ENCODE measurements at regions not wholly inside any gene's neighbourhood (a gene's known extent, or its start where the extent isn't known, plus 50 kb on each side); places are given as distances from the start of the nearest gene placed in this dataset.

DNA sequence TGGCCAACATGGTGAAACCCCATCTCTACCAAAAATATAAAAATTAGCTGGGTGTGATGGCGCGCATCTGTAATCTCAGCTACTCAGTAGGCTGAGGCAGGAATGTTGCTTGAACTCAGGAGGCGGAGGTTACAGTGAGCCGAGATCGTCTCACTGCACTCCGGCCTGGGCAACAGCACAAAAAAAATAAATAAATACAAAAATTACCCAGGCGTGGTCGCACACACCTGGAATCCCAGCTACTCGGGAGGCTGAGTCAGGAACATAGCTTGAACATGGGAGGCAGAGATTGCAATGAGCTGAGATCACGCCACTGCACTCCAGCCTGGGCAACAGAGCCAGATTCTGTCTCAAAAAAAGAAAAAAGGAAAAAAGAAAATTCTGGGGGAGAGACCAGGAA is 80.1 kb downstream of the PHETA1 start:
- Mint-ChIP-seq H3K9me3 (peaks cover 0 to 4% (median 0%) of the 10 kb centered on the region in 9 donors), H3K27me3 (peaks cover 0 to 4% (median 0%) of the 10 kb centered on the region in 5 donors), H3K27ac (no peak overlapping the region), H3K4me3 (no peak overlapping the region), H3K4me1 (no peaks in the 10 kb centered on the region), H3K36me3 (peaks cover 0 to 4% (median 0%) of the 10 kb centered on the region in 3 donors)
- no peak for DNase-seq
- ATAC-seq = no peak
- POLR2A ChIA-PET = no interaction called here

DNA sequence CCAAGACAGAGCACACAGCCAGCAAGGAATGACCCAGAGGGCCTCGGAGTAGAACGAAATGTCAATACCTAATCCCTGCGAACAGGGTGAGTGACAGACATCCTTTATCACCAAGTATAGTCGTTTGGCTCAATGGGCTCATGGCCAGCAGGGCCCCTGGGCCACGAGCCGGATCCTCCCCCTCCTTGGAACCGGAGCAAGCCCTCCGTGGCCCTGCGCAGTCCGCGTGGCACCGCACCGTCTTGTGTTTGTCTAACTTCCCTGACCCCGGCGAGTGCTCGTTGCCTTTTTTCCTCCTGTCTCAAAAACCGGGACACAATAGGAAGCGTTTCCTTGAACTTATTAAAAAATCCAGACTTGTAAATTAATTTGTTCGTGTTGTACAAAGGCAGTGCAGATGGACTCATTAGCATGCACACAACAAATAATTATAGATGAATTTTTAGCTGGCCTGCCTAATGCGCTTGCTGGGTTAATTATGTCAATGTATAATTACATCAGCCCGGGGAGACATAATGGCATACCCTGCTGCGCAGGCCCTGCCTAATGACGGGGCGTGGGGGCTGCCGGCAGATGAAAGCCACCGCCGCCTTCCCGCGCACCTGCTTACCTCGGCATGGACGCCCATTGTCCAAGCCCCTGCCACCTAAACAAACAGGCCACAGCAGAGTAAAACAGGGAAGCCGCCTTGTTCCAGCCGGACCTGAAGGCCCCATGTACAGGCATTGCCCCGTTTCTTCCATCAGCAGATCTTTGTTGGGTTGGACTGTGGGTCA is 81.6 kb downstream of the PHETA1 start:
- no peak for DNase-seq
- Mint-ChIP-seq H3K27me3 (peaks cover 0 to 4% (median 0%) of the 10 kb centered on the region in 5 donors), H3K4me3 (no peak overlapping the region), H3K27ac (no peak overlapping the region), H3K9me3 (peaks cover 0 to 4% (median 0%) of the 10 kb centered on the region in 9 donors), H3K36me3 (peaks cover 0 to 4% (median 0%) of the 10 kb centered on the region in 3 donors), H3K4me1 (no peaks in the 10 kb centered on the region)
- no peak for ATAC-seq
- POLR2A ChIA-PET = no interaction called here

DNA sequence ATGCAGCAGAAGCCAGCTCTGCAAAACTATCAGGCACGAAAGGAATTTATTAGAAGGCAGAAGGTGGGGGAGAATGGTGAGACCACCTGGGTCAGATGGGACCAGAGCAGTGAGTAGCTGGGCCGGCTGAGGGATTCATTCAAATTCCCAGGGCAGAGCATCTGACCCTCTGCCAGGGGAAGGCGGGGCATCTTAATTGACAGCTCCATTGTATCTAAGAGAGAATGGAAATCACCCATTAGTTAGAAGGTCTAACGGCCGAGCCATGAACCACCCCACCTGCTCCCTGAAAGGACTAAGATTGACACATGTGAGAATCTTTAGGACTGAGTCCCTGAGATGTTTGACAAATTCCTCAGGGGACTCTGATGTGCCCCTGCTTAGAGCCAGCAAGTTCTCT is 83.7 kb downstream of the PHETA1 start:
- POLR2A ChIA-PET = no interaction called here
- no peak for ATAC-seq
- Mint-ChIP-seq H3K4me3 (no peak overlapping the region), H3K9me3 (peaks cover 0 to 18% (median 11%) of the 10 kb centered on the region in 9 donors), H3K36me3 (peaks cover 3 to 15% (median 3%) of the 10 kb centered on the region in 3 donors), H3K27ac (peak overlapping the region in 1 of 10 donors; percentile 44), H3K4me1 (no peaks in the 10 kb centered on the region), H3K27me3 (peaks cover 1 to 17% (median 14%) of the 10 kb centered on the region in 5 donors)
- DNase-seq = no peak

DNA sequence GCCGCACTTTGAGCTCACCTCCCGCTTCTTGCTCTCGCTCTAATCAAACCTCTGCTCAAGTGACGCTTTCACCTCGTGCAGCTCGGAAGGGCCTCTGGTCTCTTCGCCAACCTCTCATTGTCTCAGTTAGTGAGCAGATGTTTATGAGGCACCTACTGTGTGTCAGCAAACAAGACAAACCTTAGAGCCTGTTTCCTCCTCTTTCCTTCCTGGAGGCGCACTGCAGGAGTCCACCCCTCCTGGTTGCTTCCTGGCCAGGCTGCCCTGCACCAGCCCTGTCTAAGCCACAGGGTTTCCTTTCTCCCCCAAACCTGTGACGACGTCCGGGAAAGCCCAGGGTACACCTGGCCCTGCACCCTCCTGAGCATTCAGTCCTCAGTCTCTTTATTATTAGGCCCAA is 84.2 kb downstream of the PHETA1 start:
- peaks cover 1 to 17% (median 14%) of the 10 kb centered on the region in 5 donors for H3K27me3 Mint-ChIP-seq
- peak overlapping the region in 2 of 10 donors; percentile 44 to 70 for H3K27ac Mint-ChIP-seq
- no peak for DNase-seq
- no peak for ATAC-seq
- H3K36me3 Mint-ChIP-seq = peaks cover 3 to 15% (median 3%) of the 10 kb centered on the region in 3 donors
- peaks cover 0 to 20% (median 11%) of the 10 kb centered on the region in 9 donors for H3K9me3 Mint-ChIP-seq
- H3K4me3 Mint-ChIP-seq = no peak overlapping the region
- POLR2A ChIA-PET = no interaction called here
- no peaks in the 10 kb centered on the region for H3K4me1 Mint-ChIP-seq

DNA sequence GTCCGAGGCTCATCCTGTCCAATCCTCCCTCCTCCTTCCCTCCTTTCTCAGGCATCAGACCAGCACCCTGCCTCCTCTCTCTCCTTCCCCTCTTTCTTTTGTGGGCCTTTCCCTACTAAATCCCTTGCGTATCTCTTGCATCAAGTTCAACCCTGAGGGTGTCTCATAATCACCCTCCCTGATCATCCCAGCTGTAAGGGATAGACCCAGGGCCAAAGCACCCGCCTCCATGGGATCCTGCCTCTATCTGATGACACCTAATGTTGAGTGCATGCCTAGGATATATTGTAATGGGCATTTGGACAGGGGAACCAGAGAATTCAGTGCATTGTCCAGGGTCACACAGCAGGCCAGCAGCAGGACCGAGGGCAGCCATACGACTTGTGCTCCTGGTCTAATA is 84.9 kb downstream of the PHETA1 start:
- Mint-ChIP-seq H3K9me3 (peaks cover 0 to 20% (median 11%) of the 10 kb centered on the region in 9 donors), H3K4me3 (no peak overlapping the region), H3K4me1 (no peaks in the 10 kb centered on the region), H3K27ac (no peak overlapping the region), H3K36me3 (peaks cover 3 to 15% (median 3%) of the 10 kb centered on the region in 3 donors), H3K27me3 (peaks cover 1 to 20% (median 18%) of the 10 kb centered on the region in 5 donors)
- no peak for DNase-seq
- ATAC-seq = no peak
- POLR2A ChIA-PET = no interaction called here

DNA sequence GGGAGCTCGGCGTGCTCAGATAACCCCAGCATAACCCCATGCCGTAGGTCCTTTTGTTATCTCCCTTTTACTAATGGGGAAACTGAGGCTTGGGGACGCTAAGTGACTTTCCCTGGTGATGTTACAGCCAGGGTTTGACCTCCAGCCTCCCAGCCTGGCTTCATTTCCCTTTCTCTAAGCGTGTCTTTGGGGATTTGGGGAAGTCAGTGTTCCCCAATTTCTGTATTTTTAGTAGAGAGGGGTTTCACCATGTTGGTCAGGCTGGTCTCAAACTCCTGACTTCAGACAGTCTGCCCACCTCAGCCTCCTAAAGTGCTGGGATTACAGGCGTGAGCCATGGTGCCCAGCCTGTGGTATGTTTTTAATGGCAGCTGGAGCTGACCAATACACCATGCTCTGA is 85.4 kb downstream of the PHETA1 start:
- H3K4me3 Mint-ChIP-seq = no peak overlapping the region
- no peak overlapping the region for H3K27ac Mint-ChIP-seq
- H3K36me3 Mint-ChIP-seq = peaks cover 3 to 15% (median 3%) of the 10 kb centered on the region in 3 donors
- no peak for ATAC-seq
- DNase-seq = no peak
- no peaks in the 10 kb centered on the region for H3K4me1 Mint-ChIP-seq
- POLR2A ChIA-PET = no interaction called here
- peaks cover 1 to 23% (median 22%) of the 10 kb centered on the region in 5 donors for H3K27me3 Mint-ChIP-seq
- peaks cover 0 to 20% (median 12%) of the 10 kb centered on the region in 9 donors for H3K9me3 Mint-ChIP-seq

DNA sequence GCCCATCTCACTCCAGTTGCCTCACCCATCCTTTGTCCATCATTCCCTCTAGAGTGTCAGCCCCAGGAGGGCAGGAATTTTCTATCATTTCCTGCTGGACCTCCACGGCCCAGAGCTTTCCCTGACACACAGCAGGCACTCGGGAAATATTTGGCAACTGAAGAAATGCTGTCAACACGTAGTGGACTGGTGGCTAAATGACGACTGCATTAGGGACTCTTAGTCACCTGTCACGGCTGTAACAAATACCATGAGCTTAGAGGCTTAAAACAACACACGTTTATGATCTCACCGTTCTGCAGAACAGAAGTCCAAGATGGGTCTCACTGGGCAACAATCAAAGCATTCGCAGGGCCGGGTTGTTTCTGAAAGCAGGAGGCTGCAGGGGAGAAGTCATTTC is 91.3 kb downstream of the PHETA1 start:
- ATAC-seq = no peak
- peaks cover 3 to 15% (median 3%) of the 10 kb centered on the region in 3 donors for H3K36me3 Mint-ChIP-seq
- no peak overlapping the region for H3K27ac Mint-ChIP-seq
- H3K9me3 Mint-ChIP-seq = peaks cover 0 to 20% (median 11%) of the 10 kb centered on the region in 9 donors
- H3K4me3 Mint-ChIP-seq = no peak overlapping the region
- no peak for DNase-seq
- H3K27me3 Mint-ChIP-seq = peaks cover 6 to 32% (median 21%) of the 10 kb centered on the region in 5 donors
- POLR2A ChIA-PET = no interaction called here
- H3K4me1 Mint-ChIP-seq = peaks cover 0 to 2% (median 0%) of the 10 kb centered on the region in 4 donors

DNA sequence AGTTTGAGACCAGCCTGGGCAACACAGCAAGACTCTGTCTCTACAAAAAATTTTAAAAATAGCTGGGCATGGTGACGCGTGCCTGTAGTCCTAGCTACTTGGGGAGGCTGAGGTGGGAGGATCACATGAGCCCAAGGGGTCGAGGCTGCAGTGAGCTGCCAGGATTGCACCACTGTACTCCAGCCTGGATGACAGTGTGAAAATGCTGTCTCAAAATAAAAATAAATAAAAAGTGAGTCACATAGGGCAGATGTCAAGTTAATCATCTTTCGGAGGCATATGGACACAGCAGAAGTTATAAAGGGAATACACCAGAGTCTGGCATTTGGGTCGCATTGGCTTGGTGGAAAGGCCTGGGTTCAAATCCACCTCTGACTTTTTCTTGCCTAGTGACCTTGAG is 92.7 kb downstream of the PHETA1 start:
- peaks cover 6 to 26% (median 15%) of the 10 kb centered on the region in 5 donors for H3K27me3 Mint-ChIP-seq
- H3K4me1 Mint-ChIP-seq = peaks cover 0 to 5% (median 0%) of the 10 kb centered on the region in 4 donors
- POLR2A ChIA-PET = no interaction called here
- no peak overlapping the region for H3K27ac Mint-ChIP-seq
- no peak overlapping the region for H3K4me3 Mint-ChIP-seq
- peaks cover 0 to 13% (median 6%) of the 10 kb centered on the region in 9 donors for H3K9me3 Mint-ChIP-seq
- peaks cover 1 to 8% (median 1%) of the 10 kb centered on the region in 3 donors for H3K36me3 Mint-ChIP-seq
- ATAC-seq (no peak), DNase-seq (no peak)

DNA sequence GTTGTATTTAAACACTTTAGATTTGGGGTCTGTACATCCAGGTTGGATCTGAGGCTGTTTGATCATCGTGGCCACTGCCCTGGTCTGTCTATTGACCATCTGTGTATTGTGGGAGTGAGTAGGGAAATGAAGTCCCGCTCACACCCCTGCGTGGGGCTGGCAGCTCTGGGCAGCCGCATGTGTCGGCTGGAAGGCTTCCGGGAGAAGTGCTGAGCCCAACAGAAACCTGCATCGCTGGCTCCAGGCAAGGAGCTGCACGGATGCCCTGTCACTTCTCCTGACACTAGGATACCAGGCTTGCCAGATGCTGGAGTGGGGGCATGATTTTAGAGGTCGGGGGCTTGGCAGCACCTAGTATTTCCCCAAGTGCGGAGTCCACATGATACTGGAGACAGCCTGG is 93.6 kb downstream of the PHETA1 start:
- peaks cover 0 to 4% (median under 1%) of the 10 kb centered on the region in 9 donors for H3K9me3 Mint-ChIP-seq
- no peak overlapping the region for H3K4me3 Mint-ChIP-seq
- POLR2A ChIA-PET = no interaction called here
- H3K27ac Mint-ChIP-seq = no peak overlapping the region
- peaks cover 0 to 5% (median 0%) of the 10 kb centered on the region in 4 donors for H3K4me1 Mint-ChIP-seq
- H3K27me3 Mint-ChIP-seq = peaks cover 6 to 27% (median 15%) of the 10 kb centered on the region in 5 donors
- DNase-seq (no peak), ATAC-seq (no peak)
- no peaks in the 10 kb centered on the region for H3K36me3 Mint-ChIP-seq

DNA sequence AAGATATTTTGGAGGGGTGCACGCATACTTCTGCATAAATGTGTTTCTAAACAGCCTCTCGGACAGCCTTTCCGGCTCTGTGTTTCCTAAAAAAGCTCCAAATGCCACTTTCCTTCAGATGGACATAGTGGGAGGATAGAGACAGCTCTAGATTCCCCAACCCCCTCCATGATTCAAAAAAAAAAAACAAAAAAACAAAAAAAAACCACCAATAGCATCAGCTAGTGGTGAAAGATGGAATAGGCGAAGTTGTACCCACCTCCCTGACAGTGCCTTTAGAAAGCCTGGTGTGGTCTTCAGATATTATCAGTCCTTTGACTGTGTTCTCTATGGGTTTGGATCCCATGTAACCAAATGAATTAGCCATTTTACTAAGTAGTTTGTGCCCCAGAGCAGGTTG is 94.1 kb downstream of the PHETA1 start:
- Mint-ChIP-seq H3K27me3 (peaks cover 6 to 32% (median 18%) of the 10 kb centered on the region in 5 donors), H3K36me3 (no peaks in the 10 kb centered on the region), H3K4me3 (no peak overlapping the region), H3K27ac (no peak overlapping the region), H3K9me3 (peaks cover 0 to 4% (median 0%) of the 10 kb centered on the region in 9 donors), H3K4me1 (peaks cover 0 to 5% (median 0%) of the 10 kb centered on the region in 4 donors)
- POLR2A ChIA-PET = no interaction called here
- no peak for ATAC-seq
- no peak for DNase-seq

DNA sequence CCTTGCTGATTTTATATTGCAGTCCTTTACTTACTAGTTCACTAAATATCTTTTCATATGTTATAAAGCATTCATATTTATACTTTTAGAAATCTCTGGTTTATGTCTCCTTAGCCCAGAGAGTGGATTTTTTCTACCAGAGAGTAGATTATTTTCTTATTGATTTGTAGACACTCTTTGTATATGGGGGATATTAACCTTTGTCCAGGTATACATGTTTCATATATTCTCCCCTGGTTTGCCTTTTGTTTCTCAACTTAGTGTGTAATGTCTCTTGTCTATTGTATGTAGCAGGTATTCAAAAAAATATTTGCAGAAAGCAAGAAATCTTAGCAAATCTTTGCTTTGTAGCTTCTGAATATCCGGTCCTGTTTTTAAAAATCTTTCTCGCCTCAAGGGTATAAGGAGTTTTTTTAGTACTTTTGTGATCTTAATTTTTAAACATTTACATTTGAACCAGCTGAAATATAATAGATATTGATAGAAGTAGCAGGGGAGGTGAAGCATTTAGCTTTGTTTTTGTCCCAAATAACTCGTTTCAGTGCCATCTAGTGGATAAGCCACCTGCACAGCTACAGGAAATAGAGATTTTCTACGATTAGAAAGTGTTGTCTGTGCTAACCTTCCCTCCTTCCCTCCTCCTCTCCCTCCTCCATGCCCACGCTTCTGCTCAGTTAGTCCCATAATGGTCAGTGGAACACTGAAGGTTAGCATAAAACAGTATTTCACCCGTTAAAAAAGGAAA is 97.0 kb downstream of the PHETA1 start:
- peak overlapping the region in 2 of 10 donors; percentile 13 to 39 for H3K27ac Mint-ChIP-seq
- POLR2A ChIA-PET = no interaction called here
- ATAC-seq (no peak), DNase-seq (peak in 2 of 10 donors; percentile 12 to 16)
- no peaks in the 10 kb centered on the region for H3K36me3 Mint-ChIP-seq
- H3K4me3 Mint-ChIP-seq = no peak overlapping the region
- peaks cover 0 to 5% (median under 1%) of the 10 kb centered on the region in 4 donors for H3K4me1 Mint-ChIP-seq
- peaks cover 0 to 15% (median 7%) of the 10 kb centered on the region in 5 donors for H3K27me3 Mint-ChIP-seq
- no peaks in the 10 kb centered on the region for H3K9me3 Mint-ChIP-seq

DNA sequence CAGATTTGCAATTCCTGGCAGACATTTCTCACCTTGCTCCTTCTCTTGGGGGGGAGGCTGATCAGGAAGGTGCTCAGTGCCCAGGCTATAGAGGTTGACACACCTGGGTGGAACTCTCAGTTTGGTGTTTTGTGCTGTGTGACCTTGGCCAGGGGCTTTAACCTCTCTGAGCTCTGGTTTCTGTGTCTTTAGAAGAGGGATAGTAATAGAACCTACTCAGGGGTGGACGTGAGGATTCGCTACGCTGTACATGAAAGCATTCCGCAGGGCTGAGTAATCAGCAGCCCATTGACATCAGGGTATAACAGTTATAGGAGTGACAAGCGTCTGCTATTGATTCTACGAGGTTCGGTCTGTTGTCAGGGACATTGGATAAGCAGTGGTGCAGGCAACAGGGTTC is 98.1 kb downstream of the PHETA1 start:
- H3K27me3 Mint-ChIP-seq = peaks cover 0 to 15% (median 7%) of the 10 kb centered on the region in 5 donors
- POLR2A ChIA-PET = interaction anchor here (0.8 kb wide), 1 partner anchor 1158 kb away, joined by 3 read pairs; no protein-coding TSS in a partner anchor

DNA sequence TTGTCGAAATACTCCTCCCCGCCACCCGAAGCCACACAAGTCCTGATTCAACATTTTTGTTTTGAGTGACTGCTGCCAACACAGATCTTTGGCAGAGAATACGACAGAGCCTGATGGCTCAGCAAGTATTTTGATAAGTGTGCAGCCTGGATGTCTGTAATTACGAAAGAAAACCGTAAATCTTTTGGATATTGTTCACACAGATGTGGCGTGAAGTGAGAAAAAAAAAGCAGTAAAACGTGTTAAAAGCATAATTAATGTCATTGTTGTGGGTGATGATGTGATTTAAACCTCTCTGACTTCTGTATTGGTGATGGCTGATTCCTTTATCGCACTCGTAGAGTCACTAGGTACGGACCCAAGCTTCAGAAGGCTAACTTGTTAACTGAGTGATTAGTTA is 98.7 kb downstream of the PHETA1 start:
- no peak for DNase-seq
- no peaks in the 10 kb centered on the region for H3K9me3 Mint-ChIP-seq
- H3K36me3 Mint-ChIP-seq = no peaks in the 10 kb centered on the region
- no peak overlapping the region for H3K4me3 Mint-ChIP-seq
- ATAC-seq = no peak
- H3K27ac Mint-ChIP-seq = no peak overlapping the region
- H3K27me3 Mint-ChIP-seq = peaks cover 0 to 15% (median 7%) of the 10 kb centered on the region in 5 donors
- POLR2A ChIA-PET = no interaction called here
- peaks cover 0 to 5% (median under 1%) of the 10 kb centered on the region in 4 donors for H3K4me1 Mint-ChIP-seq

More for the DNA sequence above, 98.1 kb downstream of the PHETA1 start:
- no peak overlapping the region for H3K4me3 Mint-ChIP-seq
- no peaks in the 10 kb centered on the region for H3K36me3 Mint-ChIP-seq
- ATAC-seq (no peak), DNase-seq (no peak)
- H3K9me3 Mint-ChIP-seq = no peaks in the 10 kb centered on the region
- no peak overlapping the region for H3K27ac Mint-ChIP-seq
- H3K4me1 Mint-ChIP-seq = peaks cover 0 to 5% (median under 1%) of the 10 kb centered on the region in 4 donors

Measured in naive thymus-derived CD8-positive, alpha-beta T cell (primary cell).